Astrocyte of the cerebellum (primary cell): ENCODE measurements at regions not wholly inside any gene's neighbourhood (a gene's known extent, or its start where the extent isn't known, plus 50 kb on each side); places are given as distances from the start of the nearest gene placed in this dataset.

Experiments
- DNase-seq: peaks from one replicate; pipeline ENCODE4 v3.0.0-alpha.2; 2011; ENCODE audit warnings: low read depth
- H3K4me3 ChIP-seq: 2 replicates; pipeline ENCODE4 v1.5.1; 2011; ENCODE audit warnings: mild to moderate bottlenecking, low read depth, low read length, moderate library complexity
- CTCF ChIP-seq: IDR thresholded peaks from 2 replicates; pipeline ENCODE4 v1.5.1; 2012; ENCODE audit warnings: low read length, low read depth, moderate library complexity, mild to moderate bottlenecking; ENCODE audit errors: missing control alignments
- in situ Hi-C: cut with HindIII; loops from 2 replicates; pipeline ENCODE4 v1.10.0; 2017; ENCODE audit warnings: low sequenced_read_pairs

- in situ Hi-C loops, result no loop called here
- TF ChIP-seq CTCF, result no peak
- DNase-seq, result no peak
- no peak overlapping the region for H3K4me3 ChIP-seq
Observed at GRCh38 chr18:24559526-24559925, 99.1 kb downstream of the HRH4 start.

- in situ Hi-C loops, result no loop called here
- H3K4me3 ChIP-seq, result no peak overlapping the region
- no peak for TF ChIP-seq CTCF
- DNase-seq, result no peak
Observed at GRCh38 chr18:24560511-24560981, 100.1 kb downstream of the HRH4 start.

GRCh38 chr18:24561369-24561965, 101.0 kb downstream of the HRH4 start:
- in situ Hi-C loops, result no loop called here
- no peak for DNase-seq
- no peak for TF ChIP-seq CTCF
- no peak overlapping the region for H3K4me3 ChIP-seq

- no peak for DNase-seq
Observed at GRCh38 chr18:24567199-24567598, 106.8 kb downstream of the HRH4 start.

GRCh38 chr18:24570716-24571115, 110.3 kb downstream of the HRH4 start:
- no peak overlapping the region for H3K4me3 ChIP-seq
- no peak for TF ChIP-seq CTCF
- in situ Hi-C loops, result no loop called here
- no peak for DNase-seq

More at GRCh38 chr18:24567199-24567598, 106.8 kb downstream of the HRH4 start:
- in situ Hi-C loops, result no loop called here
- H3K4me3 ChIP-seq, result no peak overlapping the region
- TF ChIP-seq CTCF, result no peak

- no peak for DNase-seq
- in situ Hi-C loops, result no loop called here
- H3K4me3 ChIP-seq, result no peak overlapping the region
- TF ChIP-seq CTCF, result no peak
Observed at GRCh38 chr18:24582771-24583170, 122.3 kb downstream of the HRH4 start.
